ENCODE measurements at regions not wholly inside any gene's neighbourhood (a gene's known extent, or its start where the extent isn't known, plus 50 kb on each side); places are given as distances from the start of the nearest gene placed in this dataset.
"Not testable (repeated sequence)": the region's sequence is repeated elsewhere in the genome, so short reads cannot be mapped to it uniquely, and the experiment has no call there.

GRCh38 chr4:110326426-110326825 lies 128.0 kb upstream of the ELOVL6 start:
- TF ChIP-seq TAF1 (conservative IDR thresholded peaks at IDR 0.05); CTCF (IDR thresholded peaks at IDR 0.05; ENCODE audit: low read depth, low read length, missing input control); GABPA (IDR thresholded peaks at IDR 0.05 in 1 of 2, conservative IDR thresholded peaks at IDR 0.05 in 1 of 2); MAX (IDR thresholded peaks at IDR 0.05); JUND (IDR thresholded peaks at IDR 0.05); HNF4G (IDR thresholded peaks at IDR 0.05); RXRA (IDR thresholded peaks at IDR 0.05); ATF3 (IDR thresholded peaks at IDR 0.05): not testable (repeated sequence)

Measured in liver (tissue), 3 donors.